ENCODE measurements at regions not wholly inside any gene's neighbourhood (a gene's known extent, or its start where the extent isn't known, plus 50 kb on each side); places are given as distances from the start of the nearest gene placed in this dataset.
A peak's percentile ranks its signal among the peaks of the same experiment; 100 is the strongest.

DNA sequence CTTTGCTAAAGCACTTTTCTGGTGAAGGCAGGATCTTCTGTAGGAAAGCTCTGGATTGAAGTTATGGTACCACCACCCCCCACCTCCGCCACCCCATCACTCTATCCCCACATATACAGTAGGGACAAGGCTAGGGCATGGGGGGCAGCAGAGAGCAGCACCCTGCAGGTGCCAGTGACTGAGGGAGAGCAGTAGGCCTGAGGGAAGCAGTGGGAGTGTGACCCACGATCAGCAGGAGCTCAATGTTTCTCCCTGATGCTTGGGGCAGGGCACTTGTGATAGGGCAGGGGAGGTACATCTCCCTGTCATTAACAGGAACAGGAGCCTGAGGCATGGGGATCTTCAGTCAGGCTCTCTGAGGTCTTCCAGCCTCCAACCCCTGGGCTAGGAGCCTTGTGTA is 121.6 kb downstream of the ZFP36L2 start:
- TF ChIP-seq, protein P1, sequence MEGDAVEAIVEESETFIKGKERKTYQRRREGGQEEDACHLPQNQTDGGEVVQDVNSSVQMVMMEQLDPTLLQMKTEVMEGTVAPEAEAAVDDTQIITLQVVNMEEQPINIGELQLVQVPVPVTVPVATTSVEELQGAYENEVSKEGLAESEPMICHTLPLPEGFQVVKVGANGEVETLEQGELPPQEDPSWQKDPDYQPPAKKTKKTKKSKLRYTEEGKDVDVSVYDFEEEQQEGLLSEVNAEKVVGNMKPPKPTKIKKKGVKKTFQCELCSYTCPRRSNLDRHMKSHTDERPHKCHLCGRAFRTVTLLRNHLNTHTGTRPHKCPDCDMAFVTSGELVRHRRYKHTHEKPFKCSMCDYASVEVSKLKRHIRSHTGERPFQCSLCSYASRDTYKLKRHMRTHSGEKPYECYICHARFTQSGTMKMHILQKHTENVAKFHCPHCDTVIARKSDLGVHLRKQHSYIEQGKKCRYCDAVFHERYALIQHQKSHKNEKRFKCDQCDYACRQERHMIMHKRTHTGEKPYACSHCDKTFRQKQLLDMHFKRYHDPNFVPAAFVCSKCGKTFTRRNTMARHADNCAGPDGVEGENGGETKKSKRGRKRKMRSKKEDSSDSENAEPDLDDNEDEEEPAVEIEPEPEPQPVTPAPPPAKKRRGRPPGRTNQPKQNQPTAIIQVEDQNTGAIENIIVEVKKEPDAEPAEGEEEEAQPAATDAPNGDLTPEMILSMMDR (conservative IDR thresholded peaks at IDR 0.05; ENCODE audit: low read length) = peak; percentile 46
- no peak for TF ChIP-seq EZH2phosphoT487 (IDR thresholded peaks at IDR 0.05; ENCODE audit: borderline replicate concordance)

Data from Loucy (cell line).